ENCODE measurements at regions not wholly inside any gene's neighbourhood (a gene's known extent, or its start where the extent isn't known, plus 50 kb on each side); places are given as distances from the start of the nearest gene placed in this dataset.

GRCh38 chrX:36609616-36610585 is 398.3 kb upstream of the FAM47C start:
- no peak overlapping the region for H3K4me3 Mint-ChIP-seq

More at GRCh38 chrX:36609616-36610585, 398.3 kb upstream of the FAM47C start:
- Histone ChIP-seq H2BK12ac (ENCODE audit: insufficient read length, low read depth, low read length) (no peak overlapping the region), H3K4me1 (ENCODE audit: insufficient read depth, low read length) (no peaks in the 10 kb centered on the region), H4K91ac (ENCODE audit: insufficient read length, low read depth, low read length) (no peak overlapping the region), H4K5ac (ENCODE audit: insufficient read length, low read depth, low read length) (no peak overlapping the region), H3K27me3 (ENCODE audit: insufficient read depth, low read length) (no peaks in the 10 kb centered on the region), H3K4ac (ENCODE audit: low read depth, low read length) (no peak overlapping the region), H3K23me2 (ENCODE audit: insufficient read length, low read depth, low read length, poor library complexity, severe bottlenecking) (no peaks in the 10 kb centered on the region), H2AK5ac (ENCODE audit: insufficient read length, low read length) (no peak overlapping the region), H3K56ac (ENCODE audit: insufficient read length, low read depth, low read length) (no peak overlapping the region), H3T11ph (ENCODE audit: low read length) (no peak overlapping the region), H4K20me1 (ENCODE audit: control insufficient read depth, insufficient read depth, insufficient read length) (no peaks in the 10 kb centered on the region), H2BK15ac (ENCODE audit: low read depth, low read length) (no peak overlapping the region), H2BK20ac (ENCODE audit: low read depth, low read length, poor library complexity, severe bottlenecking) (no peak overlapping the region), H3K4me2 (ENCODE audit: insufficient read depth, insufficient read length, low read length) (no peak overlapping the region), H3K9me3 (ENCODE audit: control insufficient read depth, low read depth, low read length) (no peaks in the 10 kb centered on the region), H3K23ac (ENCODE audit: insufficient read length, low read depth, low read length) (no peak overlapping the region), H2BK120ac (ENCODE audit: low read depth, low read length, poor library complexity, severe bottlenecking) (no peak overlapping the region), H3K14ac (ENCODE audit: insufficient read depth, low read length) (no peak overlapping the region), H3K79me2 (ENCODE audit: insufficient read depth, low read length) (no peaks in the 10 kb centered on the region), H2BK5ac (ENCODE audit: insufficient read length, low read length) (no peak overlapping the region), H3K18ac (ENCODE audit: insufficient read length, low read depth, low read length) (no peak overlapping the region), H4K8ac (replicated peaks; ENCODE audit: insufficient read length, low read depth, low read length) (no peak overlapping the region), H3K9ac (ENCODE audit: extremely low read depth, insufficient read length, low read length) (no peak overlapping the region), H2AFZ (ENCODE audit: low read length) (no peak overlapping the region), H3K79me1 (ENCODE audit: insufficient read depth, low read depth, low read length, poor library complexity, severe bottlenecking) (no peaks in the 10 kb centered on the region), H3K27ac (ENCODE audit: insufficient read length, low read depth, low read length) (no peak overlapping the region)
- no peak for DNase-seq
- peaks cover 58 to 78% of the 10 kb centered on the region in 2 experiments for H3K9me3 Mint-ChIP-seq
- H3K27me3 Mint-ChIP-seq (ENCODE audit: low read depth) = no peaks in the 10 kb centered on the region
- H3K4me1 Mint-ChIP-seq = peaks cover 0 to 3% of the 10 kb centered on the region in 2 experiments; a peak in 2 of 4 replicates
- no CpG with 5 or more reads among the region's 4 CpGs for WGBS (ENCODE audit: extremely low coverage, insufficient read length, low lambda C conversion rate)
- H3K36me3 Mint-ChIP-seq (ENCODE audit: insufficient read depth in 1 of 3, low read depth in 3 of 3) = peaks cover 0 to 4% (median 0%) of the 10 kb centered on the region in 3 experiments; a peak in 2 of 7 replicates
- TF ChIP-seq CTCF (conservative IDR thresholded peaks at IDR 0.05) = no peak
- H3K27ac Mint-ChIP-seq = no peak overlapping the region

All from H9 (cell line).